Neural crest cell (in vitro differentiated cells): ENCODE measurements at regions not wholly inside any gene's neighbourhood (a gene's known extent, or its start where the extent isn't known, plus 50 kb on each side); places are given as distances from the start of the nearest gene placed in this dataset.
"Not testable (repeated sequence)": the region's sequence is repeated elsewhere in the genome, so short reads cannot be mapped to it uniquely, and the experiment has no call there.

Source experiments
- DNase-seq: peaks from one replicate; pipeline ENCODE4 v3.0.0; 2021; ENCODE audit warnings: low read depth, mixed read lengths, low spot score
- H3K27ac Mint-ChIP-seq: one replicate; pipeline ENCODE4 v1.8.0; 2021; ENCODE audit warnings: mild to moderate bottlenecking, mixed read lengths; ENCODE audit not compliant: unreplicated experiment
- H3K27me3 Mint-ChIP-seq: 2 replicates; pipeline ENCODE4 v1.8.0; 2021; ENCODE audit warnings: low read depth, mild to moderate bottlenecking, mixed read lengths
- H3K36me3 Mint-ChIP-seq: 2 replicates; pipeline ENCODE4 v1.8.0; 2021; ENCODE audit warnings: low read depth, mild to moderate bottlenecking, mixed read lengths
- H3K4me1 Mint-ChIP-seq: 2 replicates; pipeline ENCODE4 v1.8.0; 2021; ENCODE audit warnings: mixed read lengths
- H3K4me3 Mint-ChIP-seq: one replicate; pipeline ENCODE4 v1.8.0; 2021; ENCODE audit warnings: mild to moderate bottlenecking, mixed read lengths
- H3K9me3 Mint-ChIP-seq: 2 replicates; pipeline ENCODE4 v1.8.0; 2021; ENCODE audit warnings: mixed read lengths
- TF ChIP-seq, protein P1 (sequence below): fragments of 200-600 bp; sonication (generic); conservative IDR thresholded peaks from 2 replicates; pipeline ENCODE4 v1.5.0; 2021; ENCODE audit warnings: antibody characterized with exemption, mild to moderate bottlenecking

DNA sequence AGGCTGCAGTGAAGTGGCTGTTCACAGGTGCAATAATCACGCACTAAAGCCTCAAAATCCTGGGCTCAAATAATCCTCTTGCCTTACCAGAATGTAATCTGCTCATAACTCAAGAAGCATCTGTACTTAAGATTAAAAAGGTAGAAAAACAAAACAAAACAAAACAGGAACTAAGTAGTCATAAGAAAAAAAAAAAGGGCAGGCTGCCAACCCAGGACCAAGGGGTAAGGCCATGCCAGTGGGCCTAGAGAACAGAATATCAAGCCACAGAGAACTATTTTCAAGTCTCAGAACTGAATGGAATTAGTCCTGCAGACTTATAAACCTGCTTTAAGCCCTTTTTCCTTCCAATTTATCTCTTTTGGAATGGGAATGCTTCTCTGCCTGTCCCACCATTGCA lies 64.8 kb upstream of the TBC1D3K start:
- Mint-ChIP-seq H3K36me3 (peaks cover 2% of the 10 kb centered on the region), H3K27me3 (no peaks in the 10 kb centered on the region), H3K4me1 (no peaks in the 10 kb centered on the region), H3K9me3 (no peaks in the 10 kb centered on the region), H3K27ac (no peak overlapping the region), H3K4me3 (no peak overlapping the region)
- DNase-seq = no peak
- TF ChIP-seq, protein P1, sequence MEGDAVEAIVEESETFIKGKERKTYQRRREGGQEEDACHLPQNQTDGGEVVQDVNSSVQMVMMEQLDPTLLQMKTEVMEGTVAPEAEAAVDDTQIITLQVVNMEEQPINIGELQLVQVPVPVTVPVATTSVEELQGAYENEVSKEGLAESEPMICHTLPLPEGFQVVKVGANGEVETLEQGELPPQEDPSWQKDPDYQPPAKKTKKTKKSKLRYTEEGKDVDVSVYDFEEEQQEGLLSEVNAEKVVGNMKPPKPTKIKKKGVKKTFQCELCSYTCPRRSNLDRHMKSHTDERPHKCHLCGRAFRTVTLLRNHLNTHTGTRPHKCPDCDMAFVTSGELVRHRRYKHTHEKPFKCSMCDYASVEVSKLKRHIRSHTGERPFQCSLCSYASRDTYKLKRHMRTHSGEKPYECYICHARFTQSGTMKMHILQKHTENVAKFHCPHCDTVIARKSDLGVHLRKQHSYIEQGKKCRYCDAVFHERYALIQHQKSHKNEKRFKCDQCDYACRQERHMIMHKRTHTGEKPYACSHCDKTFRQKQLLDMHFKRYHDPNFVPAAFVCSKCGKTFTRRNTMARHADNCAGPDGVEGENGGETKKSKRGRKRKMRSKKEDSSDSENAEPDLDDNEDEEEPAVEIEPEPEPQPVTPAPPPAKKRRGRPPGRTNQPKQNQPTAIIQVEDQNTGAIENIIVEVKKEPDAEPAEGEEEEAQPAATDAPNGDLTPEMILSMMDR = no peak

DNA sequence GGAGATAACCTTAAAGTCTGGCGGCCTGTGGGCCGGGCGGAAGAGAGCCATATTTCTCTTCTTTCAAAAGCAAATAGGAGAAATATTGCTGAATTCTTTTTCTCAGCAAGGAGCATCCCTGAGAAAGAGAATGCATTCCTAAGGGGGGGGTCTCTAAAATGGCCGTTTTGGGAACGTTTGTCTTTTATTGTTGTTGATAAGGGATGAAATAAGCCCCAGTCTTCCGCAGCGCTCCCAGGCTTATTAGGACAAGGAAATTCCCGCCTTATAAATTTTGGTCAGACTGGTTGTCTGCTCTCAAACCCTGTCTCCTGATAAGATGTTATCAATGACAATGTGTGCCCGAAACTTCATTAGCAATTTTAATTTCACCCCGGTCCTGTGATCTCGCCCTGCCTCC lies 65.8 kb upstream of the TBC1D3K start:
- not testable (repeated sequence) for H3K27me3 Mint-ChIP-seq

DNA sequence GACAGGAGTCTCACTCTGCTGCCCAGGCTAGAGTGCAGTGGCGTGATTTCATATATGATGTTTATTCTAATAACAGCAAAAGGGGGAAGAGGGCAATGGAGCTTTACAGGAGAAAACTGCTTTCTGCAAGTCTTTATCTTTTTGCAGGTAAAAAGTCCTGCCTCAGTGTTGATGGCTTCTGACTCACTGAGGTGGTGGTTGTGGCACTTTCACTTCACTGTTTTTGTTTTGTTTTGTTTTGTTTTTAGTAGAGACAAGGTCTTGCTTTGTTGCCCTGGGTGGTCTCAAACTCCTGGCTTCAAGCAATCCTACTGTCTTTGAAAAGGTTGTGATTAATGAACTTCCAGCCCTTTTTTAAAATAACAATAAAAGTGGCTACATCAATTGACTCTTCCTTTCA lies 68.0 kb upstream of the TBC1D3K start:
- Mint-ChIP-seq H3K4me3 (no peak overlapping the region), H3K9me3 (no peaks in the 10 kb centered on the region), H3K36me3 (peaks cover 2% of the 10 kb centered on the region), H3K4me1 (no peaks in the 10 kb centered on the region), H3K27me3 (no peaks in the 10 kb centered on the region), H3K27ac (no peak overlapping the region)
- TF ChIP-seq, protein P1 = no peak
- DNase-seq = no peak

More for the DNA sequence above, 65.8 kb upstream of the TBC1D3K start:
- not testable (repeated sequence) for H3K4me1 Mint-ChIP-seq, H3K36me3 Mint-ChIP-seq, H3K27ac Mint-ChIP-seq, DNase-seq, H3K9me3 Mint-ChIP-seq, H3K4me3 Mint-ChIP-seq

DNA sequence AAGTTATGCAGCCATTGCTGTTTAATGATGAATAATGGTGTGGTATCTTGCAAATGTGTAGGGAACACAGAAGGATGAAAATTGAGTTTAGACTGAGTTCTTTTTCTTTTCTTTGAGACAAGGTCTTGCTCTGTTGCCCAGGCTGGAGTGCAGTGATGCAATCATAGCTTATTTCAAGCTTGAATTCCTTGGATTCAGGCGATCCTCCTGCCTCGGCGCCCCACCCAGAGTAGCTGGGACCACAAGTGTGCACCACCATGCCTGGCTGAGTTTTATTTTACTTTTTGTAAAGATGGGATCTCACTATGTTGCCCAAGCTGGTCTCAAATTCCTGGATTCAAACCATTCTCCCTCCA lies 74.6 kb upstream of the TBC1D3K start:
- peaks cover 9% of the 10 kb centered on the region for H3K4me1 Mint-ChIP-seq
- DNase-seq = no peak
- H3K27me3 Mint-ChIP-seq = peaks cover 5% of the 10 kb centered on the region
- peaks cover 3% of the 10 kb centered on the region for H3K9me3 Mint-ChIP-seq
- no peaks in the 10 kb centered on the region for H3K36me3 Mint-ChIP-seq
- TF ChIP-seq, protein P1 = no peak
- no peak overlapping the region for H3K27ac Mint-ChIP-seq
- no peak overlapping the region for H3K4me3 Mint-ChIP-seq

DNA sequence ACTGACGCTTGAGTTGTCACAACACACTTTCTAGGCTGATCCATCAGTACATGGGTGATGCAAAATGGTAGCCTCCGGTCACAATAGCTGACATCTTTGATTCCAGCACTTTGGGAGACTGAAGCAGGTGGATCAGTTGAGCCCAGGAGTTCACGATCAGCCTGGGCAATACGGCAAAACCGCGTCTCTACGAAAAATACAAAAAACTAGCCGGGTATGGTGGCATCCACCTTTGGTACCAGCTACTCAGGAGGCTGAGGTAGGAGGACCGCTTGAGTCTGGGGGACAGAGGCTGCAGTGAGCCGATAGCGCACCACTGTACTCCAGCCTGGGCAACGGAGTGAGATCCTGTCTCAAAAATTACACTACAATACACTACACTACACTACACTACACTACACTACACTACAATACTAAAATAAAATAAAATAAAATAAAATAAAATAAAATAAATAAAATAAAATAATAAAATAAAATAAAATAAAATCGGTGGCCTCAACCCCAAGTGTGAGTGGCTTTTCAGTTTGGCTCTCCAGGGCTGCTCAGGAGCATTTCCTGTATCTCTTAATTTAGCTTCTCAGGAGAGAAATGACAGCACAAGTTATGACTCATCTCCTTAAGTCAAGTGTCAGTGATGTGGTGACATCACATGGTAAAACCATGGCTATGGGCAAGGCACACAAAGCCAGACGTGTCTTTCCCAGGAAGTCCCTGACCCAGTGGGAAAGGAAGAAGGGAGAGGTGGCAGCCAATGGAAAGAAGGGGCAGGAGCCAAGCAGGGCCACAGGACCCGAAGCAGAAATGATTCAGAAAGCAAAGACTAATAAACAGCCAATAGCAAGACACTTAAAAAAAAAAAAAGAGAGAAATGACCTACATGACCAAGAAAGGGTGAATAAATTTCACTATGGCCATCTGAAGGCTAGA lies 75.3 kb upstream of the TBC1D3K start:
- peaks cover 5% of the 10 kb centered on the region for H3K27me3 Mint-ChIP-seq
- TF ChIP-seq, protein P1 = no peak
- H3K4me1 Mint-ChIP-seq = peaks cover 9% of the 10 kb centered on the region
- H3K27ac Mint-ChIP-seq = peak overlapping the region; percentile 46
- no peak for DNase-seq
- no peak overlapping the region for H3K4me3 Mint-ChIP-seq
- no peaks in the 10 kb centered on the region for H3K36me3 Mint-ChIP-seq
- H3K9me3 Mint-ChIP-seq = peaks cover 3% of the 10 kb centered on the region

DNA sequence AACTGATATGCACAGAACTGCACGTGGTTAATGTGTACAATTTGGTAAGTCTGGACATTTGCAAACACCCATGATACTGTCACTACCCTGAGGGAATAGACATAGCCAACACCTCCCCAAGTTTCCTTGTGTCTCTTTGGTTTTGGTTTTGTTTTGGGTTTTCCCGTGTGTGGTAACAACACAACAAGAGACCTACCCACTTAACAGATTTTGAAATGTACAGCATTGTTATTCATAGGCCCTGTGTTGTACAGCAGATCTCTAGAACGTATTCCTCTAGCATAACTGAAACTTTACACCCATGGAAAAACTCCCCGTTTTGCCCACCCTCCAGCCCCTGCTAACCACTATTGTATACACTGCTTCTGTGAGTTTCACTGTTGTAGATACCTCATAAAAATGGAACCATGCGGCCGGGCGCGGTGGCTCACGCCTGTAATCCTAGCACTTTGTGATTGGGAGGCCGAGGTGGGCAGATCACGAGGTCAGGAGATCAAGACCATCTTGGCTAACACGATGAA lies 76.3 kb upstream of the TBC1D3K start:
- H3K9me3 Mint-ChIP-seq = peaks cover 3% of the 10 kb centered on the region
- no peak overlapping the region for H3K27ac Mint-ChIP-seq
- TF ChIP-seq, protein P1 = no peak
- H3K4me3 Mint-ChIP-seq = no peak overlapping the region
- no peak for DNase-seq
- peaks cover 5% of the 10 kb centered on the region for H3K27me3 Mint-ChIP-seq
- no peaks in the 10 kb centered on the region for H3K36me3 Mint-ChIP-seq
- peaks cover 9% of the 10 kb centered on the region for H3K4me1 Mint-ChIP-seq
